CD4-positive, CD25-positive, alpha-beta regulatory T cell (primary cell): ENCODE measurements at regions not wholly inside any gene's neighbourhood (a gene's known extent, or its start where the extent isn't known, plus 50 kb on each side); places are given as distances from the start of the nearest gene placed in this dataset.

ENCODE experiments used
- ATAC-seq, 2 donors: fragments of 150-1000 bp; cut with Tn5 transposase; one replicate each; pipeline ENCODE4 v1.10.0; 2021; ENCODE audit warnings: low read depth in 2 of 2, moderate number of reproducible peaks in 2 of 2, moderate library complexity in 1 of 2
- DNase-seq, 3 donors: peaks; one replicate each; pipeline versions ENCODE4 v3.0.0 to v3.0.0-alpha.2; 2012 to 2022; ENCODE audit warnings: mixed read lengths in 1 of 3
- H3K27ac ChIP-seq: one replicate; pipeline ENCODE4 v1.7.0; 2013; ENCODE audit warnings: mild to moderate bottlenecking, low read length; ENCODE audit not compliant: insufficient read depth, poor library complexity, severe bottlenecking
- H3K27me3 ChIP-seq: one replicate; pipeline ENCODE4 v1.7.0; 2013; ENCODE audit warnings: low read length; ENCODE audit not compliant: control insufficient read depth, insufficient read depth
- H3K36me3 ChIP-seq: one replicate; pipeline ENCODE4 v1.7.0; 2013; ENCODE audit warnings: mild to moderate bottlenecking, low read length, moderate library complexity; ENCODE audit not compliant: control insufficient read depth, insufficient read depth
- H3K4me1 ChIP-seq: 2 replicates; pipeline ENCODE4 v1.7.0; 2013; ENCODE audit warnings: mild to moderate bottlenecking, low read length; ENCODE audit not compliant: insufficient read depth, control insufficient read depth, poor library complexity, severe bottlenecking
- H3K4me3 ChIP-seq: one replicate; pipeline ENCODE4 v1.7.0; 2013; ENCODE audit warnings: low read depth, mild to moderate bottlenecking, low read length, moderate library complexity
- H3K9me3 ChIP-seq, 2 experiments: 1 replicate in 1 of 2; 2 replicates in 1 of 2; pipeline ENCODE4 v1.7.0; 2013; ENCODE audit warnings: low read length in 2 of 2, mild to moderate bottlenecking in 1 of 2, moderate library complexity in 1 of 2; ENCODE audit not compliant: control insufficient read depth in 2 of 2
- H3K27ac Mint-ChIP-seq, 3 donors: one replicate each; pipeline ENCODE4 v1.8.0; 2020 to 2022; ENCODE audit warnings: mild to moderate bottlenecking in 3 of 3, mixed read lengths in 3 of 3, moderate library complexity in 2 of 3
- H3K27me3 Mint-ChIP-seq: one replicate; pipeline ENCODE4 v1.8.0; 2022; ENCODE audit warnings: mild to moderate bottlenecking, mixed read lengths
- H3K36me3 Mint-ChIP-seq: one replicate; pipeline ENCODE4 v1.8.0; 2020; ENCODE audit warnings: mixed read lengths
- H3K4me1 Mint-ChIP-seq, 4 donors: one replicate each; pipeline ENCODE4 v1.8.0; 2020 to 2022; ENCODE audit warnings: mixed read lengths in 4 of 4, mild to moderate bottlenecking in 1 of 4
- H3K4me3 Mint-ChIP-seq, 4 donors: one replicate each; pipeline ENCODE4 v1.8.0; 2020 to 2022; ENCODE audit warnings: mild to moderate bottlenecking in 4 of 4, mixed read lengths in 4 of 4, moderate library complexity in 3 of 4
- H3K9me3 Mint-ChIP-seq, 7 donors: one replicate each; pipeline ENCODE4 v1.8.0; 2020 to 2022; ENCODE audit warnings: mixed read lengths in 7 of 7, mild to moderate bottlenecking in 3 of 7, moderate library complexity in 2 of 7

GRCh38 chr3:181839039-181839915, 127.6 kb downstream of the SOX2 start:
- Mint-ChIP-seq H3K27me3 (no peaks in the 10 kb centered on the region), H3K27ac (no peak overlapping the region), H3K9me3 (peaks cover 0 to 3% (median 0%) of the 10 kb centered on the region in 7 donors), H3K4me3 (no peak overlapping the region), H3K4me1 (no peaks in the 10 kb centered on the region), H3K36me3 (no peaks in the 10 kb centered on the region)
- ATAC-seq, result no peak
- DNase-seq, result no peak
- Histone ChIP-seq H3K36me3 (no peaks in the 10 kb centered on the region), H3K4me1 (no peaks in the 10 kb centered on the region), H3K27ac (no peak overlapping the region), H3K9me3 (no peaks in the 10 kb centered on the region), H3K4me3 (no peak overlapping the region), H3K27me3 (no peaks in the 10 kb centered on the region)

GRCh38 chr3:181839916-181840297, 128.2 kb downstream of the SOX2 start:
- H3K4me3 Mint-ChIP-seq, result no peak overlapping the region
- Histone ChIP-seq H3K36me3 (no peaks in the 10 kb centered on the region), H3K27me3 (no peaks in the 10 kb centered on the region), H3K9me3 (no peaks in the 10 kb centered on the region), H3K27ac (no peak overlapping the region), H3K4me1 (no peaks in the 10 kb centered on the region), H3K4me3 (no peak overlapping the region)
- H3K9me3 Mint-ChIP-seq, result peaks cover 0 to 3% (median 0%) of the 10 kb centered on the region in 7 donors
- DNase-seq, result no peak
- H3K27ac Mint-ChIP-seq, result no peak overlapping the region
- H3K27me3 Mint-ChIP-seq, result no peaks in the 10 kb centered on the region
- no peaks in the 10 kb centered on the region for H3K36me3 Mint-ChIP-seq
- no peak for ATAC-seq
- H3K4me1 Mint-ChIP-seq, result no peaks in the 10 kb centered on the region

- Mint-ChIP-seq H3K27ac (no peak overlapping the region), H3K36me3 (no peaks in the 10 kb centered on the region), H3K4me1 (no peaks in the 10 kb centered on the region), H3K27me3 (no peaks in the 10 kb centered on the region), H3K9me3 (peaks cover 0 to 6% (median 0%) of the 10 kb centered on the region in 7 donors), H3K4me3 (no peak overlapping the region)
- H3K27ac ChIP-seq, result no peak overlapping the region
- no peak for DNase-seq
- H3K36me3 ChIP-seq, result no peaks in the 10 kb centered on the region
- no peaks in the 10 kb centered on the region for H3K27me3 ChIP-seq
- no peaks in the 10 kb centered on the region for H3K9me3 ChIP-seq
- no peaks in the 10 kb centered on the region for H3K4me1 ChIP-seq
- H3K4me3 ChIP-seq, result no peak overlapping the region
- ATAC-seq, result no peak
Observed at GRCh38 chr3:181844211-181844610, 132.5 kb downstream of the SOX2 start.

GRCh38 chr3:181847276-181847675, 135.6 kb downstream of the SOX2 start:
- H3K9me3 ChIP-seq, result no peaks in the 10 kb centered on the region
- ATAC-seq (no peak), DNase-seq (no peak)
- no peaks in the 10 kb centered on the region for H3K36me3 ChIP-seq
- H3K27ac ChIP-seq, result no peak overlapping the region
- no peaks in the 10 kb centered on the region for H3K4me1 ChIP-seq
- no peak overlapping the region for H3K27ac Mint-ChIP-seq
- no peak overlapping the region for H3K4me3 ChIP-seq
- no peak overlapping the region for H3K4me3 Mint-ChIP-seq
- H3K27me3 ChIP-seq, result no peaks in the 10 kb centered on the region
- no peaks in the 10 kb centered on the region for H3K36me3 Mint-ChIP-seq
- peaks cover 0 to 4% (median 0%) of the 10 kb centered on the region in 7 donors for H3K9me3 Mint-ChIP-seq
- no peaks in the 10 kb centered on the region for H3K27me3 Mint-ChIP-seq
- no peaks in the 10 kb centered on the region for H3K4me1 Mint-ChIP-seq

GRCh38 chr3:181851063-181851462, 139.3 kb downstream of the SOX2 start:
- H3K36me3 ChIP-seq, result no peaks in the 10 kb centered on the region
- Mint-ChIP-seq H3K27me3 (no peaks in the 10 kb centered on the region), H3K4me1 (no peaks in the 10 kb centered on the region), H3K4me3 (no peak overlapping the region), H3K9me3 (peaks cover 0 to 4% (median 0%) of the 10 kb centered on the region in 7 donors), H3K36me3 (no peaks in the 10 kb centered on the region), H3K27ac (no peak overlapping the region)
- H3K4me1 ChIP-seq, result no peaks in the 10 kb centered on the region
- H3K9me3 ChIP-seq, result no peaks in the 10 kb centered on the region
- no peaks in the 10 kb centered on the region for H3K27me3 ChIP-seq
- ATAC-seq, result no peak
- no peak overlapping the region for H3K27ac ChIP-seq
- no peak for DNase-seq
- no peak overlapping the region for H3K4me3 ChIP-seq

GRCh38 chr3:181855825-181856224, 144.1 kb downstream of the SOX2 start:
- Mint-ChIP-seq H3K9me3 (peaks cover 0 to 3% (median 0%) of the 10 kb centered on the region in 7 donors), H3K4me1 (no peaks in the 10 kb centered on the region), H3K4me3 (no peak overlapping the region), H3K27ac (no peak overlapping the region), H3K27me3 (no peaks in the 10 kb centered on the region), H3K36me3 (no peaks in the 10 kb centered on the region)
- H3K36me3 ChIP-seq, result no peaks in the 10 kb centered on the region
- ATAC-seq, result no peak
- no peak overlapping the region for H3K27ac ChIP-seq
- no peak for DNase-seq
- H3K4me1 ChIP-seq, result no peaks in the 10 kb centered on the region
- H3K27me3 ChIP-seq, result no peaks in the 10 kb centered on the region
- H3K4me3 ChIP-seq, result no peak overlapping the region
- H3K9me3 ChIP-seq, result no peaks in the 10 kb centered on the region

- Histone ChIP-seq H3K4me1 (no peaks in the 10 kb centered on the region), H3K27ac (no peak overlapping the region), H3K36me3 (no peaks in the 10 kb centered on the region), H3K4me3 (no peak overlapping the region), H3K9me3 (no peaks in the 10 kb centered on the region), H3K27me3 (no peaks in the 10 kb centered on the region)
- Mint-ChIP-seq H3K36me3 (no peaks in the 10 kb centered on the region), H3K4me3 (no peak overlapping the region), H3K4me1 (no peaks in the 10 kb centered on the region), H3K9me3 (peaks cover 0 to 4% (median 0%) of the 10 kb centered on the region in 7 donors), H3K27me3 (no peaks in the 10 kb centered on the region), H3K27ac (no peak overlapping the region)
- DNase-seq (no peak), ATAC-seq (no peak)
Observed at GRCh38 chr3:181859518-181859917, 147.8 kb downstream of the SOX2 start.

GRCh38 chr3:181860235-181860634, 148.5 kb downstream of the SOX2 start:
- Mint-ChIP-seq H3K4me3 (no peak overlapping the region), H3K9me3 (peaks cover 0 to 4% (median 0%) of the 10 kb centered on the region in 7 donors), H3K27ac (no peak overlapping the region), H3K27me3 (no peaks in the 10 kb centered on the region), H3K36me3 (no peaks in the 10 kb centered on the region), H3K4me1 (no peaks in the 10 kb centered on the region)
- H3K4me3 ChIP-seq, result no peak overlapping the region
- DNase-seq (no peak), ATAC-seq (no peak)
- H3K9me3 ChIP-seq, result no peaks in the 10 kb centered on the region
- no peak overlapping the region for H3K27ac ChIP-seq
- H3K27me3 ChIP-seq, result no peaks in the 10 kb centered on the region
- no peaks in the 10 kb centered on the region for H3K36me3 ChIP-seq
- H3K4me1 ChIP-seq, result no peaks in the 10 kb centered on the region
